Psoas muscle (tissue), 7 donors: ENCODE measurements at regions not wholly inside any gene's neighbourhood (a gene's known extent, or its start where the extent isn't known, plus 50 kb on each side); places are given as distances from the start of the nearest gene placed in this dataset.

ENCODE experiments used
- ATAC-seq, 4 donors: fragments of 200-7000 bp; cut with Tn5 transposase; one replicate each; pipeline ENCODE4 v1.9.1; 2020; ENCODE audit warnings: moderate library complexity in 3 of 4, mild to moderate bottlenecking in 2 of 4
- DNase-seq, 2 donors: peaks; one replicate each; pipeline ENCODE4 v3.0.0-alpha.2; 2020
- H3K27ac ChIP-seq: fragments of 200-600 bp; one replicate; pipeline ENCODE4 v1.8.0; 2022
- H3K27me3 ChIP-seq, 3 donors: fragments of 200-600 bp in 1 of 3; one replicate each; pipeline versions ENCODE4 v1.6.1 to v1.8.0; 2013 to 2022; ENCODE audit warnings: low read length in 2 of 3, mild to moderate bottlenecking in 2 of 3, moderate library complexity in 1 of 3; ENCODE audit not compliant: insufficient read depth in 3 of 3
- H3K36me3 ChIP-seq, 2 donors: fragments of 200-600 bp in 1 of 2; one replicate each; pipeline versions ENCODE4 v1.6.1 to v1.8.0; 2013 to 2022; ENCODE audit warnings: low read depth in 1 of 2, mild to moderate bottlenecking in 1 of 2, moderate library complexity in 1 of 2; ENCODE audit not compliant: insufficient read depth in 1 of 2
- H3K4me1 ChIP-seq: fragments of 200-600 bp; one replicate; pipeline ENCODE4 v1.8.0; 2022
- H3K4me3 ChIP-seq: fragments of 200-600 bp; one replicate; pipeline ENCODE4 v1.8.0; 2022; ENCODE audit warnings: mild to moderate bottlenecking
- H3K9me3 ChIP-seq: fragments of 200-600 bp; one replicate; pipeline ENCODE4 v1.8.0; 2022
- WGBS, 3 donors: extraction: QIAGEN DNeasy Blood & Tissue Kit; methylation state at CpG; one replicate each; pipeline versions ENCODE4 v1.1.6 to v1.1.7; 2013; 5-methylcytosine and 5-hydroxymethylcytosine counted together
- intact Hi-C, 2 donors: fragments of 100-400 bp; cut with DNase I; formaldehyde crosslinking; loops; one replicate each; pipeline versions ENCODE4 v1.11.0 to v1.14.2; 2022
- TF ChIP-seq, protein P1 (sequence below): fragments of 200-600 bp; IDR thresholded peaks from one replicate; pipeline ENCODE4 v1.8.0; 2022; ENCODE audit warnings: antibody characterized with exemption
- donor health status: healthy with polysubstance abuse.
- donor health status: DM: no; HTN: no; CAD: no; lungs with moderate emphysema.
- donor health status: Bipolar disorder and iron deficiency.
- donor health status: healthy.
- donor health status: DM: yes; HTN: yes; CAD: no.
- donor health status: DM: no; HTN: no; CAD: no.
- donor health status: DM: yes; HTN: yes; CAD: no.

DNA sequence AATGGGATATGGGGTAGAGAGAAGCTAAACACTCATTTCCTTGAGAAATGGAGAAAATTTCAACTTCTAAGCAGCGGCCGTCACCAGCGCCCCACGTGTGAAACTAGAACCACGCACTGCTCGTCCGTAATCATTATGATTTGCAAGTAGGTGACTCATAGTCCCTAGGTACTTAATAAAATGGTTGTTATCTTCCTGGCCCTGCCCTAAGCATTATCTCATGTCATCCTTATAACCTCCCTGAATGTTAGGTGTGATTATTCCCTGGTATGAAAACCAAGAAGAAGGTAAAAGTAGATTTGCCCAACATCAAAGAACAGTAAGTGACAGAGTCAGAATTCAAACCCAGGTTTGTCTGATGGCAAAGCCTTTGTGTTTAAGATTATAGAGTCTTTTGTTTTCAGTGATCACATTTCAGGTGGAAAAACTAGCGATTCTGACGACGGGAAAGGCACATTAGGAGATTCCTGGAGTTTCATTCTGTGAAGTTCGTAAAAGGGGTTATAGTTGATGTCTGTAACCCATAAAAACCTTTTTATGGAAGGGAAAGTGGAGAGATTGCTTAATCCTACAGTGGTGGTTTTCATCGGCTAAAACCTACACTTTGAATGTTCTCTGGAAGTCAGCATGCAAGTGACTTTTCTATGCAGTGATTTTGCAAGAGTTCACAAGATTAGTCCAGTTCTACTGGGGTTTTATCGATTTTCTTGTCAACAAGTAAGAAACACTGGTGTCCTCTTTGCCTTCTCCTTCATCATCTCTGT is 202.9 kb upstream of the WWC1 start:
- ATAC-seq = no peak
- Histone ChIP-seq H3K36me3 (no peaks in the 10 kb centered on the region), H3K27ac (no peak overlapping the region), H3K9me3 (no peaks in the 10 kb centered on the region), H3K4me3 (no peak overlapping the region), H3K4me1 (no peaks in the 10 kb centered on the region), H3K27me3 (no peaks in the 10 kb centered on the region)
- no peak for DNase-seq
- TF ChIP-seq, protein P1, sequence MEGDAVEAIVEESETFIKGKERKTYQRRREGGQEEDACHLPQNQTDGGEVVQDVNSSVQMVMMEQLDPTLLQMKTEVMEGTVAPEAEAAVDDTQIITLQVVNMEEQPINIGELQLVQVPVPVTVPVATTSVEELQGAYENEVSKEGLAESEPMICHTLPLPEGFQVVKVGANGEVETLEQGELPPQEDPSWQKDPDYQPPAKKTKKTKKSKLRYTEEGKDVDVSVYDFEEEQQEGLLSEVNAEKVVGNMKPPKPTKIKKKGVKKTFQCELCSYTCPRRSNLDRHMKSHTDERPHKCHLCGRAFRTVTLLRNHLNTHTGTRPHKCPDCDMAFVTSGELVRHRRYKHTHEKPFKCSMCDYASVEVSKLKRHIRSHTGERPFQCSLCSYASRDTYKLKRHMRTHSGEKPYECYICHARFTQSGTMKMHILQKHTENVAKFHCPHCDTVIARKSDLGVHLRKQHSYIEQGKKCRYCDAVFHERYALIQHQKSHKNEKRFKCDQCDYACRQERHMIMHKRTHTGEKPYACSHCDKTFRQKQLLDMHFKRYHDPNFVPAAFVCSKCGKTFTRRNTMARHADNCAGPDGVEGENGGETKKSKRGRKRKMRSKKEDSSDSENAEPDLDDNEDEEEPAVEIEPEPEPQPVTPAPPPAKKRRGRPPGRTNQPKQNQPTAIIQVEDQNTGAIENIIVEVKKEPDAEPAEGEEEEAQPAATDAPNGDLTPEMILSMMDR = no peak
- WGBS, 3 donors = 66 to 70% (median 67%) methylated on average over 13 of the region's 13 CpGs
- intact Hi-C loops = no loop called here

DNA sequence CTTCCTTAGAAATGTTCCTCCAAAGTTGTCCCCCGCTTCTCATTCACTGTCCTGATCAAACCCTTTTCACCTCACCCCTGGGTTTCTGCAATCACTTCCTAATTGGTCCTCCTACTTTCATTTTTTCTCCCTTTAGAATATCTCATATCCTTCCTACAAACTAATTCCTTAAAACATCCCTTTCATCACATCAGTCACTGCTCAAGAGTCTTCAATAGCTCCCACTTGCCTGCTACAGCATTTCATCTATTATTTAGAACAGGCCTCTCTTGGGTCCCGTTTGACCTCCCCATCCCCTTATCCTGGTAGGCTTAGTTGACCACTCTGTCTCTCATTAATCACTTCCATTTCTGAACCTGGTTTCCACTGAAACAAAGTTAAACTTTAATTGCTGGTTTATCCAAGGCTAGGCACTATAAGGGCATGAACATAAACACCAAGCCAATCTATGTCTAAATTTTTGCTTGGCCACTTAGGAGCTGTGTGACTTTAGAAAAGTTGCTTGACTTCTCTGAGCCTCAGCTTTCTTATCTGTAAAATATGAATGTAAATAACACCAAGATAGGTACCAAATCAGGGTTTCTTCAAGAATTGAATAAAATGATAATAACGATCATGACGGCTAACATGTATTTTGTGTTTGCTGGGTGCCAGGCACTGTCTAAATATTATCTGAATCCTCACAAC is 202.1 kb upstream of the WWC1 start:
- Histone ChIP-seq H3K27me3 (no peaks in the 10 kb centered on the region), H3K27ac (no peak overlapping the region), H3K4me1 (no peaks in the 10 kb centered on the region), H3K36me3 (no peaks in the 10 kb centered on the region), H3K9me3 (no peaks in the 10 kb centered on the region), H3K4me3 (no peak overlapping the region)
- intact Hi-C loops = no loop called here
- DNase-seq = no peak
- WGBS, 3 donors = 92 to 96% (median 93%) methylated on average over 4 of the region's 4 CpGs
- TF ChIP-seq, protein P1 = no peak
- ATAC-seq = no peak

DNA sequence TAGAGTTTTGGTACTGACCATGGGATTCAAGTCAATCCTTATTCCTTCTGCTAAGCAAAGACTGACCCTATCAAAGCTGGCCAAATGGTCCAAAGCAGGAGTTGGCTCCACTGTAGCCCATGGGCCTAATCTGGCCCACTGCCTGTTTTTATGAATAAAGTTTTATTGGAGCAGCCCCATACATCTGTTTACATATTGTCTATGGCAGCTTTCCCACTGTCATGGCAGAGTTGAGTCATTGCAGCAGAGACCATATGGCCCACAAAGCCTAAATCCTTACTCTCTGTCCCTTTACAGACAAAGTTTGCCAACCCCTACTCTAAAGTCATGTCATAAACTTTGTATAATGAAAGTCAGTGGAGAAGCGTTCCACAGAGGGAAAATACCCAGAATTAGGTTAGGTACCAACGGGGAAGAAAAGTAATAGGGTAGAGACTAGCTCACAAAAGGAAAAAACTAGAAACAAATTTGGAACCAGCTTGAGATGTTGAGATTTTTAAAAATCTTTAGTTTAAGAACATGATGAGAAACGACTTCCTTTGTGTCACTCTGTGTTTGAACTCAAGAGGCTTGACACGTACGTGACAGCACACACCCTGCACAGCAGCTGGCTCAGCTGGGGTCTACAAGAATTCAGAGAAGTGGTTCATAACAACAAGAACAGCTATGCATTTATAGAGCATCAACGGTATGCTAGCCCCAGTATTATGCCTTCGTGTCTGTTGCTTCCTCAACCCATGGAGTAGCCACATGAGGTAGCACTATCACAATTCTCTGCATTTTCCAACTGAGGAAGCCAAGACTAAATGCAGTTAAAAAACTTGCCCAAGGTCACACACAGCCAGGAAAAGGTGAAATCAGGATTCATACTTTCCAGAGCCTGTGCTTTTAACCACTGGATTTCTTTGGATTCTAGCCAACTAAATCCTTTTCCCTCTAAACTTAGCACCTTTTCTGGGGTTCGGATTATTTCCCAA is 198.9 kb upstream of the WWC1 start:
- WGBS, 3 donors = 59 to 70% (median 69%) methylated on average over 8 of the region's 8 CpGs
- H3K27ac ChIP-seq = no peak overlapping the region

DNA sequence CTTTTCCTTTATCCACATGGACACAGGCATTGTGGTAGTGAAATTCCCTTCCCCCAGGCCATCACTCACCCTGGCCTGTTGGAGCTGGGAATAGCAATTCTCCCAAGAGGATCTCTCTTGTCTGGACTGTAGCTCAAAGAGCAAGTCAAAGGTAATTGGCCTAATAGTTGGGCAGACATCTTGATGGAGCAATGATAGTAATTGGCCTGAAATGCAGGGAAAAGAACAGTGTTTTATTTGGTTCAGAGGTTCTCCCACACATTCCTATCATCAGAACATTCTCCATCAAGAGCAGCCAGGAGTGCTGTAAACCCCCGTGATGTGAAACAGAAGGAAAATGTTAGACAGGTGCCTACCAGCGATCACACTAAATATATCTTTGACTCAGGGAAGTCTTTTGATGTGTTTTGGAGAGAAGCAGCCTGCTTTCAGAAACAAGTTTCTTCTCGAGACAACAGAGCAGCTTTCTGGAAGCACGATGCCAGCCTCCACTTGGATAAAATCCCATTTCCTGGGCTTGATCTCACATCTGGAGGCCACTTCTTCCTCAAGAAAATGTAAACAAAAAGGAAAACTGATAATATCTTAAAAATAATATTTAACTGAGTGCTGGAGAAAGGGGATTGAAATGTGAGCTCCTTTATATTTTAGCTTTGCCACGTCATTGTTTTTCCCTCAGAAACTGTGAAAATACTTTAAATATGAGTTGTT is 198.1 kb upstream of the WWC1 start:
- no peaks in the 10 kb centered on the region for H3K9me3 ChIP-seq
- ATAC-seq (no peak), DNase-seq (no peak)
- no peak overlapping the region for H3K4me3 ChIP-seq
- no peaks in the 10 kb centered on the region for H3K27me3 ChIP-seq
- 43 to 50% (median 49%) methylated on average over 5 of the region's 5 CpGs for WGBS, 3 donors
- no peaks in the 10 kb centered on the region for H3K36me3 ChIP-seq
- H3K4me1 ChIP-seq = no peaks in the 10 kb centered on the region
- TF ChIP-seq, protein P1 = no peak
- H3K27ac ChIP-seq = no peak overlapping the region
- intact Hi-C loops = no loop called here

More for the DNA sequence above, 198.9 kb upstream of the WWC1 start:
- H3K27me3 ChIP-seq = no peaks in the 10 kb centered on the region
- TF ChIP-seq, protein P1 = no peak
- DNase-seq = no peak
- intact Hi-C loops = no loop called here
- no peak for ATAC-seq
- H3K9me3 ChIP-seq = no peaks in the 10 kb centered on the region
- no peaks in the 10 kb centered on the region for H3K4me1 ChIP-seq
- no peaks in the 10 kb centered on the region for H3K36me3 ChIP-seq
- H3K4me3 ChIP-seq = no peak overlapping the region
